Calu3 (cell line): ENCODE measurements at regions not wholly inside any gene's neighbourhood (a gene's known extent, or its start where the extent isn't known, plus 50 kb on each side); places are given as distances from the start of the nearest gene placed in this dataset.

Source experiments
- BruUV-seq: library from RNA; stranded (reverse); fragments of 400-500 nt; replicated peaks from 2 replicates; lab custom pipeline; 2021; lab: Mats Ljungman, UMichigan
- CTCF ChIA-PET: fragments of 300-600 bp; sonication (Branson Sonifier 250); formaldehyde crosslinking; loops from one replicate; lab custom pipeline; 2022; ENCODE audit warnings: antibody characterized with exemption; lab: Charles Lee
- DNase-seq: peaks from one replicate; pipeline ENCODE4 v3.0.0; 2022
- H3K27ac Mint-ChIP-seq: one replicate; pipeline ENCODE4 v1.8.0; 2022; ENCODE audit warnings: mixed read lengths; ENCODE audit not compliant: unreplicated experiment
- H3K27me3 Mint-ChIP-seq: one replicate; pipeline ENCODE4 v1.8.0; 2022; ENCODE audit warnings: mixed read lengths; ENCODE audit not compliant: unreplicated experiment
- H3K36me3 Mint-ChIP-seq: one replicate; pipeline ENCODE4 v1.8.0; 2022; ENCODE audit warnings: mild to moderate bottlenecking, moderate library complexity, mixed read lengths; ENCODE audit not compliant: insufficient read depth, unreplicated experiment
- H3K4me1 Mint-ChIP-seq: one replicate; pipeline ENCODE4 v1.8.0; 2022; ENCODE audit warnings: mild to moderate bottlenecking, low read depth, mixed read lengths; ENCODE audit not compliant: unreplicated experiment
- H3K4me3 Mint-ChIP-seq: one replicate; pipeline ENCODE4 v1.8.0; 2022; ENCODE audit warnings: mild to moderate bottlenecking, low read depth, moderate library complexity, mixed read lengths; ENCODE audit not compliant: unreplicated experiment
- H3K9me3 Mint-ChIP-seq: one replicate; pipeline ENCODE4 v1.8.0; 2022; ENCODE audit warnings: low read depth, mixed read lengths; ENCODE audit not compliant: unreplicated experiment
- intact Hi-C: fragments of 100-400 bp; cut with micrococcal nuclease; formaldehyde crosslinking; loops from one replicate; pipeline ENCODE4 v1.10.0; 2022; ENCODE audit not compliant: unreplicated experiment
- TF ChIP-seq, protein P1 (sequence below): fragments of 200-600 bp; IDR thresholded peaks from one replicate; pipeline ENCODE4 v1.8.0; 2022; ENCODE audit warnings: antibody characterized with exemption; ENCODE audit not compliant: unreplicated experiment

DNA sequence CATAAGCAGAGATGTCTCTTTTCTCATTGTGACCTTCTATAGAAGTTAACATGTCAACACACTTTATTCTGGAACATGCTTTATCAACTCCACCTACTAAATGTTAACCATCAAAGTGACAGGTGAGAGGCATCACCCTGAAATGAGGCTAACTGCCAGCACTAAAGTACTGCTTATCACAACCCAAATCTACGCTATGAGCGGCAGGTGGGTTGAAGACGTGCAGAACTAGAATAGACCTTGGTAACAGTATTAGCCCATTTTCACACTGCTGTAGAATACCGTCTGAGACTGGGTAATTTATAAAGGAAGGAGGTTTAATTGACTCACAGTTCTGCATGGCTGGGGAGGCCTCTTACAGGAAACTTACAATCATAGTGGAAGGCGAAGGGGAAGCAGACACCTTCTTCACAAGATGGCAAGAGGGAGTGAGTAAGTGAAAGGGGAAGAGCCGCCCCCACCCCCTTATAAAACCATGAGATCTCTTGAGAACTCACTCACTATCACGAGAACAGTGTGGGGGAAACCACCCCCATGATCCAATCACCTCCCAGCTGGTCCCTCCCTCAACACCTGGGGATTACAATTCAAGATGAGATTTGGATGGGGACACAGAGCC lies 359.0 kb downstream of the SEC23A start:
- TF ChIP-seq, protein P1, sequence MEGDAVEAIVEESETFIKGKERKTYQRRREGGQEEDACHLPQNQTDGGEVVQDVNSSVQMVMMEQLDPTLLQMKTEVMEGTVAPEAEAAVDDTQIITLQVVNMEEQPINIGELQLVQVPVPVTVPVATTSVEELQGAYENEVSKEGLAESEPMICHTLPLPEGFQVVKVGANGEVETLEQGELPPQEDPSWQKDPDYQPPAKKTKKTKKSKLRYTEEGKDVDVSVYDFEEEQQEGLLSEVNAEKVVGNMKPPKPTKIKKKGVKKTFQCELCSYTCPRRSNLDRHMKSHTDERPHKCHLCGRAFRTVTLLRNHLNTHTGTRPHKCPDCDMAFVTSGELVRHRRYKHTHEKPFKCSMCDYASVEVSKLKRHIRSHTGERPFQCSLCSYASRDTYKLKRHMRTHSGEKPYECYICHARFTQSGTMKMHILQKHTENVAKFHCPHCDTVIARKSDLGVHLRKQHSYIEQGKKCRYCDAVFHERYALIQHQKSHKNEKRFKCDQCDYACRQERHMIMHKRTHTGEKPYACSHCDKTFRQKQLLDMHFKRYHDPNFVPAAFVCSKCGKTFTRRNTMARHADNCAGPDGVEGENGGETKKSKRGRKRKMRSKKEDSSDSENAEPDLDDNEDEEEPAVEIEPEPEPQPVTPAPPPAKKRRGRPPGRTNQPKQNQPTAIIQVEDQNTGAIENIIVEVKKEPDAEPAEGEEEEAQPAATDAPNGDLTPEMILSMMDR, result no peak
- Mint-ChIP-seq H3K9me3 (no peaks in the 10 kb centered on the region), H3K27ac (no peak overlapping the region), H3K27me3 (no peaks in the 10 kb centered on the region), H3K36me3 (no peaks in the 10 kb centered on the region), H3K4me3 (no peak overlapping the region), H3K4me1 (no peaks in the 10 kb centered on the region)
- BruUV-seq, result no TSS peak
- intact Hi-C loops, result no loop called here
- DNase-seq, result no peak
- CTCF ChIA-PET, result no interaction called here

DNA sequence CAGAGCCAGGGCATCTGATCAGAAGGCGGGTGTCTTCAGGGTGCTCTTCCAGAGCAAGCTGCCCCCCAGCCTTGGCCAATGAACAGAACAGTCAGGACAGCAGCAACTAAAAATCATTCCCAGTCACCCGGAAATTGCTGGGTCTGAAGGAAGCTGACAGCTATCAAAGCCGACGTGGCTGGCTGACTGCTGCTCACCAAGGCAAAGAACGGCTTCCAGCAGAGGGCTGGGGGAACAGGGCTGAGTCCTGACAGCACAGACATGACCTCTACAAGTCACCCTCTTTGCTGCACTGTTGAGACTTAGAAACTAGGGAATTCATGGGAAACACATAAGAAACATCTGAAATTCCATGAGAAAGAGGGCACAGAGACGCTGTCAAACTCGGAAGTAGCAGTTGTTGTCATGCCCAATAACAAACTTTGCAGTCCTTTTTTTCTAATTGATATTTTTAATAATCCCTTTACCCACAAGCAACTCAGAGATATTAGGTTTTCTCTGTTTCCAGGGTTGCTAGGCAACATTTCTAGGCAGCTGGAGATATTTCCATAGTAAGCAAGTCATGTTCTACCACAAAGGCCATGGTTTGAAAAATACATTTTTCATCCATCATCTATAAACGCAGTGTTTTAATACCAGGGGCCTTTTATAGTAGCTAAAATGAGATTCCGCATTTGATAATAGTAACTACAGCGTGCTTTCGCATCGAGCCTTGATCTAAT lies 365.2 kb downstream of the SEC23A start:
- Mint-ChIP-seq H3K4me1 (no peaks in the 10 kb centered on the region), H3K9me3 (no peaks in the 10 kb centered on the region), H3K36me3 (no peaks in the 10 kb centered on the region), H3K27me3 (peaks cover 17% of the 10 kb centered on the region), H3K27ac (no peak overlapping the region), H3K4me3 (no peak overlapping the region)
- TF ChIP-seq, protein P1, result no peak
- intact Hi-C loops, result no loop called here
- no peak for DNase-seq
- CTCF ChIA-PET, result no interaction called here
- no TSS peak for BruUV-seq

DNA sequence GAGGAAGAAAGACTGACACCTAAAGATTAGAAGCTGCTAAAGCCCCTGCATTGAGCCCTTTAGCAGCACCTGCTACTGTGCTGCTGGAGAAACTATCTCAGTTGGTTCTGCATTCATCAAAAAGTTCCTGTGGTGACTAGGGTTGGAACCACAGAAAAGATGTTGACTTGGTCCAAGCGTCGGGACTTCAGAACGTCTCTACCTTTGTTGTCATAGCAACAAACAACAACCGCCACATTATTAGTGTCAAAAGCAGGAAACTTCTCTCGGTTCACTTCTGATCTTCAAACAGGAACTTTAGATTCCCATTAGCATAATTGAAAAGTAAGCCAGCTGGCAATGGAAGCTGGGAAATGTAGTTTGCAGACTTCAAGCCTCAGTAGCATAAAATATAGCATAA lies 368.0 kb downstream of the SEC23A start:
- no peak for DNase-seq
- no peak overlapping the region for H3K4me3 Mint-ChIP-seq
- TF ChIP-seq, protein P1, result no peak
- no TSS peak for BruUV-seq
- H3K36me3 Mint-ChIP-seq, result no peaks in the 10 kb centered on the region
- H3K4me1 Mint-ChIP-seq, result no peaks in the 10 kb centered on the region
- no peaks in the 10 kb centered on the region for H3K9me3 Mint-ChIP-seq
- H3K27ac Mint-ChIP-seq, result no peak overlapping the region
- H3K27me3 Mint-ChIP-seq, result peaks cover 17% of the 10 kb centered on the region
- CTCF ChIA-PET, result no interaction called here
- intact Hi-C loops, result no loop called here

DNA sequence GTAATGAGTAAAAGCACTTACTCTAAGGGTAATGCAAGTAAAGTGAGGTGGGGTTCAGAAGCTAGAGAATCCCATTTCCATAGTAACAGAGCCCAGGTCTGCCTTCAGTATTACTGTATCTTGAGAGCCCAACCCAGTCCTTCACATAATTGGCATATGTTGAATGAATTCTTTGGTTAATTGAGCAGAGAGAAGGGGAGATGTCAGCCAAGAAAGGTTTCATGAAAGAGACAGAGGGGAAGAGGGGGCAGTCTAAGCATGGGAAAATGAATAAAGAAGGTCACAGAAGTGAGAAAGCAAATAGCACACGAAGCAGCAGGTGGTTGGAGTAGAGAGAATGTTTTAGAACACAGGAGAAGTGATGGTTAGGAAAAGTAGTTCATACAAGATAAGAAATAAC lies 371.1 kb downstream of the SEC23A start:
- Mint-ChIP-seq H3K9me3 (no peaks in the 10 kb centered on the region), H3K4me1 (no peaks in the 10 kb centered on the region), H3K27ac (no peak overlapping the region), H3K27me3 (peaks cover 17% of the 10 kb centered on the region), H3K4me3 (no peak overlapping the region), H3K36me3 (no peaks in the 10 kb centered on the region)
- intact Hi-C loops, result no loop called here
- CTCF ChIA-PET, result no interaction called here
- DNase-seq, result no peak
- TF ChIP-seq, protein P1, result no peak
- BruUV-seq, result no TSS peak
